Fibroblast of mammary gland (primary cell): ENCODE measurements at regions not wholly inside any gene's neighbourhood (a gene's known extent, or its start where the extent isn't known, plus 50 kb on each side); places are given as distances from the start of the nearest gene placed in this dataset.

Source experiments
- DNase-seq: peaks from one replicate; pipeline ENCODE4 v3.0.0-alpha.2; 2010; ENCODE audit warnings: low read depth
- H3K4me3 ChIP-seq: 2 replicates; pipeline ENCODE4 v1.5.1; 2011; ENCODE audit warnings: low read depth, mild to moderate bottlenecking, low read length, moderate library complexity; ENCODE audit not compliant: control insufficient read depth
- CTCF ChIP-seq: conservative IDR thresholded peaks from 2 replicates; pipeline ENCODE4 v1.5.1; 2011; ENCODE audit warnings: low read depth, low read length, inconsistent platforms; ENCODE audit not compliant: control insufficient read depth, insufficient read depth

- peak; percentile 65 for DNase-seq
- TF ChIP-seq CTCF = peak; percentile 65
- H3K4me3 ChIP-seq = no peak overlapping the region
Measured at GRCh38 chr4:20422398-20422797, 170.7 kb downstream of the SLIT2 start.

GRCh38 chr4:20423420-20423819 is 171.7 kb downstream of the SLIT2 start:
- no peak for TF ChIP-seq CTCF
- H3K4me3 ChIP-seq = no peak overlapping the region
- DNase-seq = no peak

- H3K4me3 ChIP-seq = no peak overlapping the region
- no peak for TF ChIP-seq CTCF
- DNase-seq = no peak
Measured at GRCh38 chr4:20426028-20426427, 174.3 kb downstream of the SLIT2 start.

GRCh38 chr4:20428436-20429160 is 176.9 kb downstream of the SLIT2 start:
- no peak overlapping the region for H3K4me3 ChIP-seq
- TF ChIP-seq CTCF = peak; percentile 31
- peak; percentile 34 for DNase-seq

GRCh38 chr4:20430259-20430941 is 178.7 kb downstream of the SLIT2 start:
- TF ChIP-seq CTCF = no peak
- DNase-seq = peak; percentile 66
- no peak overlapping the region for H3K4me3 ChIP-seq

- TF ChIP-seq CTCF = peak; percentile 36
- DNase-seq = peak; percentile 60
- peak overlapping the region; percentile 9 for H3K4me3 ChIP-seq
Measured at GRCh38 chr4:20431543-20431951, 179.8 kb downstream of the SLIT2 start.

GRCh38 chr4:20432088-20432487 is 180.4 kb downstream of the SLIT2 start:
- DNase-seq = peak; percentile 58

More at GRCh38 chr4:20432088-20432487, 180.4 kb downstream of the SLIT2 start:
- no peak for TF ChIP-seq CTCF
- no peak overlapping the region for H3K4me3 ChIP-seq
